Liver (tissue), 8 donors: ENCODE measurements at regions not wholly inside any gene's neighbourhood (a gene's known extent, or its start where the extent isn't known, plus 50 kb on each side); places are given as distances from the start of the nearest gene placed in this dataset.

ENCODE experiments used
- DNase-seq: peaks from one replicate; pipeline ENCODE4 v3.0.0-alpha.2; 2017; ENCODE audit warnings: low spot score
- H3K27ac ChIP-seq, 2 donors: one replicate each; pipeline ENCODE4 v1.7.0; 2013; ENCODE audit warnings: inconsistent platforms in 2 of 2, low read length in 2 of 2, control low read depth in 1 of 2, low read depth in 1 of 2, mild to moderate bottlenecking in 1 of 2
- H3K27me3 ChIP-seq, 4 donors: one replicate each; pipeline versions ENCODE4 v1.6.1 to v1.7.0; 2013; ENCODE audit warnings: low read length in 3 of 4, inconsistent platforms in 1 of 4, mild to moderate bottlenecking in 1 of 4, moderate library complexity in 1 of 4; ENCODE audit not compliant: control insufficient read depth in 4 of 4, insufficient read depth in 4 of 4
- H3K36me3 ChIP-seq, 4 donors: one replicate each; pipeline versions ENCODE4 v1.6.1 to v1.7.0; 2013; ENCODE audit warnings: low read length in 3 of 4, mild to moderate bottlenecking in 3 of 4, low read depth in 1 of 4, moderate library complexity in 1 of 4; ENCODE audit not compliant: control insufficient read depth in 4 of 4, insufficient read depth in 3 of 4
- H3K4me1 ChIP-seq, 4 donors: one replicate each; pipeline versions ENCODE4 v1.6.1 to v1.7.0; 2013; ENCODE audit warnings: low read length in 3 of 4, mild to moderate bottlenecking in 3 of 4, moderate library complexity in 1 of 4; ENCODE audit not compliant: control insufficient read depth in 4 of 4, insufficient read depth in 4 of 4
- H3K4me3 ChIP-seq, 3 donors: one replicate each; pipeline versions ENCODE4 v1.6.1 to v1.7.0; 2013; ENCODE audit warnings: low read length in 3 of 3, control low read depth in 1 of 3, low read depth in 1 of 3, mild to moderate bottlenecking in 1 of 3
- H3K9ac ChIP-seq, 2 donors: one replicate each; pipeline ENCODE4 v1.7.0; 2013; ENCODE audit warnings: low read length in 2 of 2, mild to moderate bottlenecking in 2 of 2, moderate library complexity in 2 of 2, control low read depth in 1 of 2, low read depth in 1 of 2
- H3K9me3 ChIP-seq, 4 donors: one replicate each; pipeline versions ENCODE4 v1.6.1 to v1.7.0; 2013; ENCODE audit warnings: low read length in 3 of 4; ENCODE audit not compliant: control insufficient read depth in 4 of 4
- ATF3 ChIP-seq: IDR thresholded peaks from 2 replicates; pipeline ENCODE4 v1.6.1; 2016; ENCODE audit warnings: antibody characterized with exemption
- CTCF ChIP-seq: fragments of 150-350 bp; IDR thresholded peaks from 2 replicates; pipeline ENCODE4 v1.5.1; 2017; ENCODE audit warnings: improper control_type of control experiment, low read depth, low read length; ENCODE audit not compliant: missing input control
- EGR1 ChIP-seq, 2 donors: IDR thresholded peaks; 2 replicates each; pipeline ENCODE4 v1.6.1; 2016 to 2018; ENCODE audit warnings: antibody characterized with exemption in 2 of 2, low read depth in 2 of 2
- FOXA1 ChIP-seq: IDR thresholded peaks from 2 replicates; pipeline ENCODE4 v1.6.1; 2016; ENCODE audit warnings: antibody characterized with exemption
- FOXA2 ChIP-seq: IDR thresholded peaks from 2 replicates; pipeline ENCODE4 v1.6.1; 2016; ENCODE audit warnings: antibody characterized with exemption
- HNF4A ChIP-seq, 2 donors: conservative IDR thresholded peaks; 2 replicates each; pipeline ENCODE4 v1.6.1; 2016; ENCODE audit warnings: antibody characterized with exemption in 2 of 2, mild to moderate bottlenecking in 2 of 2
- HNF4G ChIP-seq: IDR thresholded peaks from 2 replicates; pipeline ENCODE4 v1.6.1; 2016; ENCODE audit warnings: antibody characterized with exemption
- JUND ChIP-seq, 2 donors: IDR thresholded peaks; 2 replicates each; pipeline ENCODE4 v1.6.1; 2016; ENCODE audit warnings: antibody characterized with exemption in 2 of 2
- MAX ChIP-seq: IDR thresholded peaks from 2 replicates; pipeline ENCODE4 v1.6.1; 2016; ENCODE audit warnings: antibody characterized with exemption
- NR2F2 ChIP-seq: IDR thresholded peaks from 2 replicates; pipeline ENCODE4 v1.6.1; 2016; ENCODE audit warnings: antibody characterized with exemption
- RAD21 ChIP-seq, 2 donors: IDR thresholded peaks; 2 replicates each; pipeline ENCODE4 v1.6.1; 2016; ENCODE audit warnings: antibody characterized with exemption in 2 of 2, mild to moderate bottlenecking in 2 of 2
- RXRA ChIP-seq, 2 donors: IDR thresholded peaks; 2 replicates each; pipeline ENCODE4 v1.6.1; 2017 to 2018; ENCODE audit warnings: antibody characterized with exemption in 2 of 2, mild to moderate bottlenecking in 1 of 2
- SP1 ChIP-seq: IDR thresholded peaks from 2 replicates; pipeline ENCODE4 v1.6.1; 2018; ENCODE audit warnings: antibody characterized with exemption, mild to moderate bottlenecking
- TAF1 ChIP-seq: conservative IDR thresholded peaks from 2 replicates; pipeline ENCODE4 v1.6.1; 2016; ENCODE audit warnings: antibody characterized with exemption, mild to moderate bottlenecking
- YY1 ChIP-seq: IDR thresholded peaks from 2 replicates; pipeline ENCODE4 v1.6.1; 2016; ENCODE audit warnings: antibody characterized with exemption, mild to moderate bottlenecking
- WGBS: extraction: QIAGEN DNeasy Blood & Tissue Kit; methylation state at CpG from one replicate; pipeline ENCODE4 v1.1.7; 2013; 5-methylcytosine and 5-hydroxymethylcytosine counted together
- donor health status: healthy.
- donor health status: healthy.
- donor health status: healthy.
- donor health status: healthy.
- donor health status: healthy.

- no peak for TF ChIP-seq FOXA1
- TF ChIP-seq JUND (IDR thresholded peaks at IDR 0.05), result no peak
- no peak for TF ChIP-seq TAF1
- no peak for TF ChIP-seq CTCF
- no peak for TF ChIP-seq YY1
- no peak for TF ChIP-seq FOXA2
- no peak for TF ChIP-seq NR2F2
Measured at GRCh38 chr14:97106166-97106565, 309.0 kb downstream of the VRK1 start (continued).

- no peak for DNase-seq
- no peak for TF ChIP-seq MAX
- no peak for TF ChIP-seq RXRA (IDR thresholded peaks at IDR 0.05)
- no peak overlapping the region for H3K9ac ChIP-seq
- H3K9me3 ChIP-seq, result peaks cover 3 to 8% (median 6%) of the 10 kb centered on the region in 4 donors
- H3K27ac ChIP-seq, result no peak overlapping the region
- H3K4me1 ChIP-seq, result no peaks in the 10 kb centered on the region
- H3K4me3 ChIP-seq, result no peak overlapping the region
- H3K27me3 ChIP-seq, result no peaks in the 10 kb centered on the region
- WGBS, result 58% methylated on average over 10 of the region's 10 CpGs
- H3K36me3 ChIP-seq, result no peaks in the 10 kb centered on the region
Measured at GRCh38 chr14:97106609-97107008, 309.4 kb downstream of the VRK1 start.

GRCh38 chr14:97107080-97107479 lies 309.9 kb downstream of the VRK1 start:
- H3K4me3 ChIP-seq, result no peak overlapping the region
- DNase-seq, result no peak
- no peak for TF ChIP-seq EGR1 (IDR thresholded peaks at IDR 0.05; ENCODE audit: low read depth in 2 of 2)
- TF ChIP-seq HNF4A (conservative IDR thresholded peaks at IDR 0.05), result no peak
- TF ChIP-seq JUND (IDR thresholded peaks at IDR 0.05), result no peak
- no peak for TF ChIP-seq CTCF
- TF ChIP-seq FOXA2, result no peak
- TF ChIP-seq ATF3, result no peak
- TF ChIP-seq HNF4G, result no peak
- TF ChIP-seq YY1, result no peak
- TF ChIP-seq RXRA (IDR thresholded peaks at IDR 0.05), result no peak
- TF ChIP-seq NR2F2, result no peak
- no peak for TF ChIP-seq MAX
- no peak for TF ChIP-seq RAD21 (IDR thresholded peaks at IDR 0.05)
- no peak for TF ChIP-seq SP1
- peaks cover 3 to 8% (median 6%) of the 10 kb centered on the region in 4 donors for H3K9me3 ChIP-seq
- 88% methylated on average over 9 of the region's 9 CpGs for WGBS
- H3K27ac ChIP-seq, result no peak overlapping the region
- no peaks in the 10 kb centered on the region for H3K36me3 ChIP-seq
- H3K9ac ChIP-seq, result no peak overlapping the region
- no peaks in the 10 kb centered on the region for H3K4me1 ChIP-seq
- no peaks in the 10 kb centered on the region for H3K27me3 ChIP-seq
